HG02981 (cell line): ENCODE measurements at regions not wholly inside any gene's neighbourhood (a gene's known extent, or its start where the extent isn't known, plus 50 kb on each side); places are given as distances from the start of the nearest gene placed in this dataset.
A peak's percentile ranks its signal among the peaks of the same experiment; 100 is the strongest.

Experiments used
- ATAC-seq: cut with Tn5 transposase; IDR thresholded peaks from one replicate; pipeline ENCODE4 v1.9.1; 2021; ENCODE audit warnings: mild to moderate bottlenecking, moderate library complexity; ENCODE audit not compliant: unreplicated experiment

DNA sequence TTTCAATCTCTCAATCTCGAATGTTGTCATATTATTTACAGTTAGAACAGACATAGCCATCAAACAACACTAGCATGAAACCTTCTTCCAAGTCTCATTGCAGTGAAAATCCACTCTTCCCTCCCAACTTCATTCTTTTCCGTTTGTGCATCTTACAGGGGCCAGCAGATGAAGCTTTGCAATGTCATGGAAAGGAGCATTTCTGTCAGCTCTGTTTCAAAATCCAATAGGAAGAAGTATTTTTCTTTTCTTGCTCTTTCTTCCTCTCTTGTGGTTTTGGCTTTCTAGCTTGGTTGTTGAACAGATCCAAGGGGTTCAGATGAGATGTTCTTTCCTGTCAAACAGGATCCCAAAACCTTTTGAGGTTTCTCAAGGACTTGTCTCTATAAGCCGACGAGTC, 416.6 kb downstream of the AEBP2 start:
- no peak for ATAC-seq

DNA sequence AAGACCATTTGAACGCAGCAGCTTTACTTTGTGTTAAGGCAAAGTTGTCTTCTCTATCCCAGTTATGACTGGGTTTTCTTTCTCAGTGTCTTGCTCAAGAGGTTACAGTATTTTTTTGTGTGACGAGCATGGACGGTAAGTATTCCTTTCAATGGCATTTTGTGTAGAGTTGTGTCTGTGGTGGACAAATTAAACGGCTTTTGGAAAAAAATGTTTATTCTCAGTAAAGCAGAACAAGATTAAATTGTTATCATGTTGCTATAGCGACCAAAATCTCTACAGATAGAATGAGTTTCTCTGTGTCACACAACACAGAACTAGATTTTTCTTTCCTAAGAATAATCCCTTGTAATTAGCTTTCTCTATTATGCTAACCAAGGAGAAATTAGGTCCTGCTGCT, 417.1 kb downstream of the AEBP2 start:
- no peak for ATAC-seq

DNA sequence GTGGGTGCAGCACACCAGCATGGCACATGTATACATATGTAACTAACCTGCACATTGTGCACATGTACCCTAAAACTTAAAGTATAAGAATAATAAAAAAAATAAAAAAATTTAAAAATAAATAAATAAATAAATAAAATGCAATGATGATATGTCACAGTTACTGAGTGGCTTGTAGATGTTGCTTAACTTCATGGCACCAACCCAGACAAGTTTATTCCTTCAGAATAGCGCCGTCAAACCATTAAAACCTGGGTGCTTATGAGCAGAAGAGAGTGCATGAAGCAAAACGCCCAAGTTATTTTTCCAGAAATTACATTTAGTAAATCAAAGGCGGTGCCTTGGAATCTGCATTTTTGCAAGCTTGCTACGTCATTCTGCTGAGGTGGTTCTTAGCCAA, 417.9 kb downstream of the AEBP2 start:
- no peak for ATAC-seq

DNA sequence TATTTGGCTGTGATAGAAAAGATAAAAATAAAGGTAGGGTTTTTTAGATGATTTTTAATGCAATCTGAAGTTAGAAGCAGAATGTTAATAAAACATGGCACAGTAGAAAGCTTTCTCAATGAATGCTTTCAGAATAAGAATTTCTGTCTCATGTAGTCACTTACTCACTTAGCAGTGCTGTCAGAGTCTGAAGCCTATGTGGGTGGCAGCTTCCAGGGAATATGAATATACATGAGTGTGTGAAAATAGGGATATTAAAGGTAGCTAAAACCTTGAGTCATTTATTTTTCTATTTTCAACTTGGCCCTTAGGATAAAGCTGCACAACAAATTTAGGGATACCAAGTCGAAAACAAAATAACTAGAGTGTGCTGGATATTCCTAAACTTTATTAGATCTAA, 427.9 kb downstream of the AEBP2 start:
- no peak for ATAC-seq

DNA sequence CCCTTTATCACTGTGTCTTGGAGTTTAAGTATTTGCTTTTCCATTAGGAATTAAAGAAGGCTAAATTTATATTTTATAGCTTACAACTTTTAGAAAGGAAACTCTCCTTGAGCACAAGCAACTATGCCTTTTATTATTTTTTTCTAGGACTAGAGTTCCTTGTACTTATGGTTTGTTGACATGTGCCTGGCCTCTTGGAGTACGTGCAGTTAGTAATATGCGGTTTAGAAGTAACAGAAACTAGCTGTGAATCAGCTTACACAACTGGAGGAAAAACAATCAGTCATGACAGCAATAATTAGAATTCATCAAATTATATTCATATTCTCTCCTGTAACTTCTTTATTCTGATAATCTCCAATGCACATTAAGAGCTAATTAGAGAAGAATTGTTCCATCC, 428.7 kb downstream of the AEBP2 start:
- ATAC-seq = no peak

DNA sequence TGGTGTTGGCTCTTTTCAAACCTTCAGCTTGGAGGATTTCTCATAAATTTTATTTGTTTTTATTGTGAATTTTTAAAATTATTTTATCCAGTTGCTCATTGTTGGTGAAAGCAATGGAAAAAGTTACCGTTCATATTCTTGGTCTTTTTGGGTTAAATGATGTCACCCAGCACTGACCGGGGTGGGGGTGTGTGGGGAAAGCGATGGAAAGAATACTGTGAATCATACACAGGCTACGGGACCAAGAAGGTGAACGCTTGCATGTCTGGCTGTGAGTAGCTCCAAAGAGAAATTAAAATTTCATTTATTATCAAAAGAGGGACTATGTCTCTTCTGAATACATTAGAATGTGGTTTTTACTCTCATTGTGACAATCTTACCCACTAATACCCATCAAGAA, 430.1 kb downstream of the AEBP2 start:
- ATAC-seq = no peak

DNA sequence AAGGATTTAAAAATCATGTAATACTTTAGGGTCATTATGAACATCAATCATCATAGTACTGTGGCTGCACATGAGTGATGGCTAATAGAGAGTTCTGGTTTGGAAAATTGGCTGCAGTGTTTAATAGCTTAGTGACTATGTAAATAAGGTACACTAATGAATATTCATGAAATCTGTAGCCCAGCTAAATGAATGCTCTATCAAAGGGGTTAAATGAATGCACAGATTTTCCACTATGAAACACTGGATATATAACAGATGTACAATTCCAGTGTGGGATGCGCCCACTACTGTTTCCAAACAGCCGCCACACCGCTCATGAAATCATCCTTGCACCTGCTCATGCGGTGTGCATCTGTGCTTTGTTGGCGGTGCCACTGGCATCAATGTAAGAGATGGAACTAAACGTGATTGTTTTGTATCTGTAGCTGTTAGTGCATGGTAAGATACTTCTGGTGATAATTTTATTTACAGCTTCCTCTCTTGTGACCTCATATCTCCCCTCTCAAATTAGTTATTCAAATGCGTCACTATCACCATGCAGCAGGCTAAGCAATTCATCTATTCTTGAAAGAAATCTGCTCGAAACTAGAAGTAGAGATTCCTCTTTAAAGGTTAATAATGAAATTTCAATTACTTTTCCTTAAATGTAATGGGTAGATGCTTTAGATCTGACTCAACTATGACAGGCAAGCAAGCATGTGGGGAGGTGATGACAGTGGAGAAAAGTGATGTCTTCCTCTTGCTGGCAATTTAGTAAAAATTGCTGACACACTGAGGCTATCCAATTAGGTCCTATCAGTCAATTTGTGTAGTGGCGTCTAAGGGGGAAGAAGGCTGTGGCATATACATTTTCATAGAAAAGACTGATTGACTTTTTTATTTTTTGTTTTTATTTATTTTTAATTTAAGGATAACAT, 433.6 kb downstream of the AEBP2 start:
- ATAC-seq = no peak

DNA sequence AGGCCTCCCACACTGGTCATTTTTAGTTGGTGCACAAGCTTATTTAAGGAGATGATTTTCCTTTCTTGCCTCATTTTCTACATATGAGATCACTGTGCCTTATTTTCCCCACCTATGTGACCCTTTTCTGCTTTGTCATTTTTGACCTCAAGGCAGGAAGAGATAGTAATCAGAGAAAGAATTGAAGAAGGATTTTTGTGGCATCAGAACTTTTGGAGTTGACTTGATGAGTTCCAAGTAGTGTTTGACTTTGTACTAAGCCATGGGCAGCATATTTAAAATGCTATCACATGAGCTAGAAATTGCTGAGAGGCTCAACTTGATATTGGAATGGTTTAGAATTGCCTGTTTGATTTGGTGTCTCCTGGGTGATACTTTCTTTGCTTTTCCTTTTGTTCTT, 440.8 kb downstream of the AEBP2 start:
- no peak for ATAC-seq

DNA sequence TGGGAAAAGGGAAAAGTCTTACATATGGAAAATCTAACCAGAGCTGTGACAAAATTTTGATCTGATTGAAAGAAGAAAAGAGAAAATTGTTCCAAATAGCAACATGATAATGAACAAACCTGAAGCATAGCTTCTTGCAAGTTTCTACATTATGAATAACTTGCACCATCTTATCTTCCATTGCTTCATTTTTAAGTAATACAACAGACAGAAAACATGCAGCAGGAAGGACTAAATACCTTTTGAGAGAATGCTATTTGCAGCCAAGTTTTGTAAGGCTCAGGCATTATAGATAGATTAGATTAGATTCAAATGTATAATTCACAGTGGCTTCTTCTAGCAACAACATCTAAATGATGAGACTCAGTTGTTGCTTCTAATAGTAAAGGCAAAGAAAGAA, 441.4 kb downstream of the AEBP2 start:
- ATAC-seq = no peak

DNA sequence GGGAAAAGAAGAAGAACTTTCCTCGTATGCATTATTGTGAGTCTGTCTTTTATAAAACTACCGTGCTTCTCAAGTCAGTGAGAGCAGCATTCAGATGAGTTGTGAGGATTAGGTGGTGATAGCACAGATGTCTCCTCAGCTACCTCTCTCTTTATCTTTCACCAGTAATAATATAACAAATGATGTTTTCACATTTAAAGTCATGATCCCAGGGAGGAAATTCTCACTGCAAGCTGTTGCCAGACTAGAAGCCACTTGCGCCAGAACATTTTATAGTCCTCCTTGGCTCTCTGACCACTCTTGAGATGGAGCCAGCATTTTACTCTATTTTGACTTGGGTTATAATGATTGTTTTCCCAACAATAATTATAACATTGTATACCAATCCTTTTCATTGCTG, 443.1 kb downstream of the AEBP2 start:
- ATAC-seq = no peak

DNA sequence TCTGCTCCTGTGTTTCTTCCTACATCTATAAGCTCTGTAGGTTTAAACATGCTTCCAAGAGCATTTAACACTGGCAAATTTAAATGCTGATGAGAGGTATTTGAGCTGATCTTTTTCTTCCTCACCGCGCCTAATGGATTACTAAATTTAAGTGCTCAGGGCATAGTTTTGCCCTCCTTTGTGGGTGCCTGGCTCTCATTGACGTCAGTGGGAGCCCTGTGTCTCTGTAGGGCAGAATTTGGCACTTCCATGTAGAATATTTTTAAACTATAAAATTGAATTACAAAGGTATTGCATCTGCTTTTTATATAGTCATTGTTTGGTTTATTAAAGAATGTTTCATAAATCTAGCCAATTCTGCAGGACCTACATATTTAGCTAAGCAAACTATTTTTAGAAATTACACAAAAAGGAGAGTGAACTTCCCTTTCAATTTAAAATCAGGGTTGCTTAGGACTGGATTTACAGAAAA, 444.8 kb downstream of the AEBP2 start:
- ATAC-seq = no peak

DNA sequence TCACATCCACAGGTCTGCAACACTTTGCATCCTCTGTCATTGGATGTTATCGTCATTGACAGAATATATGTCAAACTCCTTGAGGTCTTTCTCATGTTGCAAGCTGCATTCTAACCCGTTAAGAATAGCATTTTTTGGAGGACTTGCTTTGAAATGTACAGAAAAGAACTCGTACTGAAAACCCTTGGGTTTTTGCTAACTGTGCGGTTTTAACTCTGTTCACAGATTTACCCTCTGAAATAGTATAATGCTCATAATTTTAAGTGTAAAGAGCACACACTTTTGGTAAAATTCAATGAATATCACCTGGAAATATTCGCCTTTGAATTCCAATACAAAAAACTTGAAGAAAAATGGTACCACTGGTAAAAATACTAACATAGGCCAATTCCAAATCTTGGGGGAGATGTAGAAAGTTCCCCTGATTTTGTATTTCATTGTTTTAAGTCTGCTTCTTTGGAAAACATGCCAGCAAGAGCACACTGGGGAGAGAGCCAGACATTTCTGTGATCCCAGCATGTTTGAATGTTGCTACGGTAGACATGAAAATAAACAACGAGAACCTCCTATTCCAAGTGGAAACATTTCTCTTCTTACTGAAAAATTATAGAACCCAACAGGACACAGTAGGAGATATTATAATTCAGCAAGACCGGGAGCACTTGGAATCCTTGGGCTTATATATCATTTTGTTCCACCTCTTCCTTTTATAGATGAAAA, 446.0 kb downstream of the AEBP2 start:
- ATAC-seq = no peak

DNA sequence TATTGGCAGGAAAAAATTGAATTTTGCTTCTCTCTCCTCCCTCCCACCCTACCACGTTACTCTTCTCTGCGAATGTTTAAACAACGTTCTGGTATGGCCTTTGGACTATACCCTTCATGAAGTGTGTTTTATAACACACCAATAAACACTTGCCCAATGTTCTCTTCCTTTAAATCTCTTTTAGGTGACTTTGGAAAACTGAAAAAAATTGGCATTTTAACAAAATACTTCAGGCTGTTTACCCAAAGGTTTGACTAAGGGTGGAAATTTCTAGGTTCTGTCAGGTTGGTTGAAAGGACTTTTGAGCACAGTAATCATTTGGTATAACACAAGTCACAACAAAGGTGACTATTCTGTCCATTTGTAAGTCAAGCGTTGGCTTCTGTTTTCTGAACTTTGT, 446.8 kb downstream of the AEBP2 start:
- no peak for ATAC-seq

DNA sequence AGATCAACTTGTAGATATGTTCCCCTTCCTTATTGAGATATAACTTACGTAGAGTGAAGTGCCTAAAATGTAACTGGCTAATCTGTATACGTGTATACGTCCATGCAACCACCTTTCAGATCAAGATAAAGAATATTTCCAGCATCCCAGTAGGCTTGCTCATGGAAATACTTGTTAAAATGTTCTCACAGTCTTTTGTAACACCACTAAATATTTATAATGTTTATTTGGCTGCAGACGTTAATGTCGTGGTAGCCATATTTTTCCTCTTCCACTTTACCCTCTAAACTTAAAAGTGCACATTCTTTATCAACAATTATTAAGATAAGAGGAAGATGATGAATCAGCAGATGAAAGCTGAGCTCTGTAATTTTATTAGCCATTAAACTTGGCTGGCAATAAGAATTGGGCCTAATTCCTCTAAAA, 447.4 kb downstream of the AEBP2 start:
- no peak for ATAC-seq

DNA sequence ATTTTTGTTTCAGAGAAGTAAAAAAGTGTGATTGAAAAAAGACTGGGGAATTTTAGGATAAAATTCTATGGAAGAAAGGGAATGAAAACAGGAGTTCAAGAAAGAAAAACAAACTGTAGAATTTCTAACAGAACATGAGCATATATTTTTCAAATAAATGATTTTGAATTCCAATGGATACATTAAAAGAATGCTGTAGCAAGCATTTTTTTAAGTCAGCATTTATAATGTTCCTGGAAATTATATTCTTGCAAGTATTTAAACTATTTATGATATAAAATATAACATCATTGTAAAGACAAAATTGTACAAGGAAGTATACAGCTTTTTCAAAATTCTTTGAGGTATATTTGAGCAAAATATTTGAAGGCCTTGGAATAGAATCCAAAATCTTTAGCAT, 450.7 kb downstream of the AEBP2 start:
- no peak for ATAC-seq

DNA sequence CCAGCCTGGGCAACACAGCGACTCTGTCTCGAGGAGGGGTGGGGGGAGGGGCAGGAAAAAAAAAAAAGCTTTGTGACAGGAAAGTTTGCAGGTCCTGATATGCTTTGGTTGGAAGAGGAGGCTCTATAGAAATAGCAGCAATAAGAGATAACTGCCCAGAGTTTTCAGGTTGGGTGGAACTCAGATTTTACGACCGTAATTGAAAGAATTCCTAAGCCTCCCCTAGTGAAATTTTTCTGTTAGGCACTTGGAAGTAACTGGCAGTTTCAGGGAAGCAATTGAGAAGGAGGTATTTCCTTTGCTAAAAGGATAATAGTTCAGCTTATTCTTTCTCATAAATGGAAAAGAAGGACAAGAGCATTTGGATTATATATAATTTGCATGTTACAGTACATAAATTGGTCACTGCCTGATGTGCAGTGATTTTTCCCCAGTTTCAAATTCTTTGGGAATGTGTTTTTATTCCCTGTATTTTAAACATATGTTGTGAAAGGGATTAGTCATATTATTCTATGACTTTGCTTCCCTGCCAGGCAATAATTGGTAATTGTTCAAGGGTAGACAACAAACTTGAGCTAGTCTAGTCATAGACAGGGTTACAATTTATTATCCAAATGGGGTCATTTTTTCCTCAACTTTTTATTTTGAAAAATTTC, 452.8 kb downstream of the AEBP2 start:
- ATAC-seq = no peak

DNA sequence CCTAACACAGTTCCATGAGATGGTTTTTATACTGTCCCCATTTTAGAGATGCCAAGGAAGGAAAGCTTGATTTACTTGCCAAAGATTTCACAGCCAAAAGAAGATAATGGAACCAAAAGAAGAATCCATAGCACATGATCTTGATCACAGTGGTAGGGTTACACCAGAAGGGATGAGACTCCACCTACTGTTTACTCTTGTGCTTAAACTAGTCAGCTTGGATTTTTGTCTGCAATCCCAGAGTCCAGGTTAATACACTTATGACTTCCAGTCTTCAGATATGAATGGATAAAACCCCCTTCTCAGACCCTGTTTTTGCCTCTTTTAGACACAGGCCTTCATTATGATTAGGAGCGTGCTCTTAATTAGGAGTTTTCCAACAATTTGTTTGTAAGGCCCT, 454.2 kb downstream of the AEBP2 start:
- ATAC-seq = no peak

DNA sequence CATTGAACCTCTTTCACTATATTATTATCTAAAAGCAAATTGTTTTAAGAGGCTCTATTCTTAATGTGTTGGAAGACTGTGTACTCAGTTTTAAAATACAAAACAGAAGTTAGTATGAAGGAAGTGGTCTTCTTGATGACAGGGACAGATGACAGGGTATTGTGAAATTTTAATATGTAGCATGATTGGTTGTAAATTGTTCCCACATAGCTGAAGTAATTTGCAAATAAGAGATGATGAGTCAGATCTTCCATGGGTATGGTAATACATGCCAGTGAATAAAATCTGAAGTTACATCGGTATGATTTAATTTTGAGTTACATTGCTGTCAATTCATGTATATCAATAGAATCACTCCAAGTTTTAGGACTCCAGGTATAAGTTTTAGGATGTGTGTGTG, 454.8 kb downstream of the AEBP2 start:
- ATAC-seq = no peak

DNA sequence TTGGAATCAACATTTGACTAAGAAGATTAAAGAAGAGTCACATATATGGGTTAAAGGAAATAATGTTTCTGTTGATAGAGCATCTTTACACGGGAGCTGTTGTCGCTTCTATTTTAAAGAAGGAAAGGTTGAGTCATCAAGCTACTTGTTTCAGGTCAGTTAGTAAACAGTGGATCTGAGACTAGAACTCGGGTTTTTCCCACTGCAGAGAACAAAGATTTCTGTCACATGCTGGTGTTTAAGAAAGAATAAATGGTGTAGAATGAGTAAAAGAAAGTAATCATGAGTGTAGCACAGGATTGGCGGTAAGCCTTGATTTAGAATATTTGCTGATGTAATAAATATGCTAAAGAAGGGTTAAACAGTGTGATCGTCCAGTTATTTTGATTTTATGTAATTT, 455.5 kb downstream of the AEBP2 start:
- peak; percentile 68 for ATAC-seq

DNA sequence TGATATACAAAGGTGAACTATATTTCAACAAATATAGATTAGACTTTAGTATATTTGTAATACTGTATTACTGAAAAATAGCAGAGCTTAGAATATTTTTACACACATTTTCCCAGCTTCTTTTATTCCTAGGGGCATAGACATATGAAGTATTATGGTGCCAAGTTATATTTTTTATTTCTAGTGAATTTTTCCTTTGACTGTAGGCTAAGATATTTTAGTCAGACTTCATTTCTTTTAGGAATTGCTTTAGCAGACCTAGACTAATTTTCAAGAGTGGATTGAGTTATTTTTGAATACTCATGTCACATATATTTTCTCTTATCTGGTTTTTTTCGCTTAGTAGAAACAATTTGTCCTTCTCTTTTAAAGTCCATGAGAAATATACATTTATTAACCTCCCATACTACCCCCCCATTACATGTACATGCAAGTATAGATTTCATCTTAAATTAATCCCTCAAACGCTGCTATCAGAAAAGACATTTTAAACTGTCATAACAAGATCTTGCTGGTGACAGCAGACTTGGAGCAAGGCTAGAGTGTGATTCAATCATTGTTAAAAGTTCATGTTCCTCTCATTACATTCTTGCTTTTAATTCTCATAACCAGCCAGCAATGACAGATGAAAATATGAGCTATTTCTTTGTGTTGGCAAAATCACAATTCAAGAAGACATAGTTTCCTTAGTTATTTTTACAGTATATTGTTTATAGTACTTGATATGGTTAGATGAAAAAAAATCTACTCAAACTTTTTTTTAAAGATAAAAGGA, 456.1 kb downstream of the AEBP2 start:
- ATAC-seq = no peak

DNA sequence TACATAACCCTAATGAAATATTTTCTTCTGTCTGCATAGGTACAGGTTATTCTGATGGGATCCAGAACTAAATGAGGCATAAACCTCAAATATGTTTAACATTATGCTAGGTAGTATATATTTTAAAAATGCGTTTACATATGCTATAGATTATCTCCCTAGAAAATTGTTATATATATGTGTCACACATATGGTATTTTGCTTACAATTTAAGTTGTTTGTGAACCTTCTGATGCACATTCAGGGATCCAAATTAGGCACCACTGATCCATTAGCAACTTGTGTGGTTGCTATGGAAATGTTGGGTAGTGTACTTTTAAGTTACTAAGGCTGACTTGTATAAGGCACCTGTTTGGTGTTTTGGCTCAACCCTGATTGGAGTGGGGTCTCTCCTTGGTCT, 456.7 kb downstream of the AEBP2 start:
- ATAC-seq = no peak
